Stomach (tissue), 8 donors: ENCODE measurements at regions not wholly inside any gene's neighbourhood (a gene's known extent, or its start where the extent isn't known, plus 50 kb on each side); places are given as distances from the start of the nearest gene placed in this dataset.
"Not testable (repeated sequence)": the region's sequence is repeated elsewhere in the genome, so short reads cannot be mapped to it uniquely, and the experiment has no call there.

ENCODE experiments used
- DNase-seq, 2 donors: peaks; one replicate each; pipeline versions ENCODE4 v3.0.0 to v3.0.0-alpha.2; 2013 to 2019
- H3K27ac ChIP-seq, 5 donors: fragments of 200-600 bp in 4 of 5; sonication (generic) in 4 of 5; one replicate each; pipeline ENCODE4 v1.5.1; 2013 to 2019; ENCODE audit warnings: mild to moderate bottlenecking in 1 of 5, moderate library complexity in 1 of 5
- H3K27me3 ChIP-seq, 3 donors: fragments of 200-600 bp; sonication (generic); one replicate each; pipeline ENCODE4 v1.5.1; 2017 to 2019; ENCODE audit warnings: mixed run types in 1 of 3
- H3K36me3 ChIP-seq, 4 donors: fragments of 200-600 bp; sonication (generic); 1 replicate in 3 of 4; 2 replicates in 1 of 4; pipeline ENCODE4 v1.5.1; 2016 to 2019
- H3K4me1 ChIP-seq, 4 donors: fragments of 200-600 bp; sonication (generic); one replicate each; pipeline ENCODE4 v1.5.1; 2016 to 2019
- H3K4me3 ChIP-seq, 4 donors: fragments of 200-600 bp; sonication (generic) in 3 of 4; one replicate each; pipeline ENCODE4 v1.5.1; 2016 to 2019; ENCODE audit warnings: mild to moderate bottlenecking in 1 of 4
- H3K9me3 ChIP-seq, 4 donors: fragments of 200-600 bp; sonication (generic); one replicate each; pipeline ENCODE4 v1.5.1; 2016 to 2019
- CTCF ChIP-seq, 7 experiments: fragments of 450-650 bp in 4 of 7; fragments of 200-600 bp in 3 of 7; sonication (generic) in 3 of 7; IDR thresholded peaks; one replicate each; pipeline ENCODE4 v1.5.1; 2016 to 2019; ENCODE audit warnings: antibody characterized with exemption in 7 of 7, control low read depth in 2 of 7, mild to moderate bottlenecking in 1 of 7
- EP300 ChIP-seq: sonication (generic); formaldehyde crosslinking; IDR thresholded peaks from one replicate; pipeline ENCODE4 v1.6.1; 2017; ENCODE audit warnings: antibody characterized with exemption
- POLR2A ChIP-seq, 4 donors: fragments of 450-650 bp; IDR thresholded peaks; one replicate each; pipeline ENCODE4 v1.6.1; 2016; ENCODE audit warnings: antibody characterized with exemption in 4 of 4, control low read depth in 2 of 4, mild to moderate bottlenecking in 1 of 4, moderate library complexity in 1 of 4
- POLR2AphosphoS5 ChIP-seq, 3 donors: sonication (generic); formaldehyde crosslinking; IDR thresholded peaks; one replicate each; pipeline ENCODE4 v1.6.1; 2016; ENCODE audit warnings: antibody characterized with exemption in 3 of 3
- WGBS, 5 donors: extraction: QIAGEN DNeasy Blood & Tissue Kit in 3 of 5; methylation state at CpG; one replicate each; pipeline versions ENCODE4 v1.1.5 to v1.1.7; 2013 to 2018; 5-methylcytosine and 5-hydroxymethylcytosine counted together
- intact Hi-C: fragments of 100-400 bp; cut with DNase I; formaldehyde crosslinking; loops from one replicate; pipeline ENCODE4 v1.15.1; 2023; ENCODE audit warnings: low total_unique reads
- donor health status: healthy with polysubstance abuse.
- donor health status: Bipolar disorder and iron deficiency.
- donor health status: healthy.

GRCh38 chr5:91449083-91449482 lies 66.0 kb upstream of the ARRDC3 start:
- Histone ChIP-seq H3K27ac (peak overlapping the region in 4 of 5 donors; percentile 23 to 61 (median 48)), H3K36me3 (no peaks in the 10 kb centered on the region), H3K9me3 (no peaks in the 10 kb centered on the region), H3K27me3 (no peaks in the 10 kb centered on the region), H3K4me1 (peaks cover 0 to 21% (median 12%) of the 10 kb centered on the region in 4 donors), H3K4me3 (no peak overlapping the region)
- 35 to 69% (median 41%) methylated on average over 1 of the region's 1 CpG for WGBS, 5 donors
- peak in 1 of 2 donors; percentile 37 for DNase-seq
- TF ChIP-seq POLR2A (IDR thresholded peaks at IDR 0.05) (no peak), CTCF (IDR thresholded peaks at IDR 0.05) (no peak), POLR2AphosphoS5 (IDR thresholded peaks at IDR 0.05) (no peak), EP300 (no peak)
- intact Hi-C loops: no loop called here

- H3K4me1 ChIP-seq: peaks cover 0 to 21% (median 12%) of the 10 kb centered on the region in 4 donors
- DNase-seq, H3K4me3 ChIP-seq, H3K36me3 ChIP-seq, H3K9me3 ChIP-seq, H3K27me3 ChIP-seq, intact Hi-C loops: not testable (repeated sequence)
- WGBS, 5 donors: 95 to 100% (median 97%) methylated on average over 2 of the region's 2 CpGs
- peak overlapping the region in 2 of 5 donors; percentile 55 to 61 for H3K27ac ChIP-seq
Measured at GRCh38 chr5:91448079-91448478, 65.0 kb upstream of the ARRDC3 start.

- H3K27me3 ChIP-seq, H3K9me3 ChIP-seq, DNase-seq, H3K27ac ChIP-seq, H3K36me3 ChIP-seq, intact Hi-C loops, H3K4me3 ChIP-seq: not testable (repeated sequence)
- 67 to 95% (median 88%) methylated on average over 3 of the region's 3 CpGs for WGBS, 5 donors
- peaks cover 0 to 21% (median 12%) of the 10 kb centered on the region in 4 donors for H3K4me1 ChIP-seq
Measured at GRCh38 chr5:91446880-91447279, 63.8 kb upstream of the ARRDC3 start.

GRCh38 chr5:91443761-91444467 lies 60.8 kb upstream of the ARRDC3 start:
- Histone ChIP-seq H3K4me3 (no peak overlapping the region), H3K4me1 (peaks cover 0 to 8% (median 3%) of the 10 kb centered on the region in 4 donors), H3K27ac (no peak overlapping the region), H3K27me3 (no peaks in the 10 kb centered on the region), H3K36me3 (no peaks in the 10 kb centered on the region), H3K9me3 (no peaks in the 10 kb centered on the region)
- 38 to 71% (median 53%) methylated on average over 1 of the region's 1 CpG for WGBS, 5 donors
- intact Hi-C loops: no loop called here
- DNase-seq: no peak
- TF ChIP-seq CTCF (IDR thresholded peaks at IDR 0.05) (no peak), EP300 (no peak), POLR2AphosphoS5 (IDR thresholded peaks at IDR 0.05) (no peak), POLR2A (IDR thresholded peaks at IDR 0.05) (no peak)

- intact Hi-C loops: no loop called here
- DNase-seq: no peak
- H3K4me1 ChIP-seq: no peaks in the 10 kb centered on the region
- H3K36me3 ChIP-seq: no peaks in the 10 kb centered on the region
- WGBS, 5 donors: 56 to 86% (median 66%) methylated on average over 1 of the region's 1 CpG
- H3K27me3 ChIP-seq: no peaks in the 10 kb centered on the region
- no peak overlapping the region for H3K4me3 ChIP-seq
- H3K27ac ChIP-seq: no peak overlapping the region
- no peaks in the 10 kb centered on the region for H3K9me3 ChIP-seq
- TF ChIP-seq CTCF (IDR thresholded peaks at IDR 0.05) (no peak), POLR2AphosphoS5 (IDR thresholded peaks at IDR 0.05) (no peak), EP300 (no peak), POLR2A (IDR thresholded peaks at IDR 0.05) (no peak)
Measured at GRCh38 chr5:91443023-91443422, 59.9 kb upstream of the ARRDC3 start.
